GM23338 (cell line): ENCODE measurements at regions not wholly inside any gene's neighbourhood (a gene's known extent, or its start where the extent isn't known, plus 50 kb on each side); places are given as distances from the start of the nearest gene placed in this dataset.

Experiments
- CREB1 ChIP-seq: fragments of 250-450 bp; sonication (Bioruptor Pico); IDR thresholded peaks from 2 replicates; pipeline ENCODE4 v1.5.0; 2020; ENCODE audit warnings: low read depth, mild to moderate bottlenecking, moderate library complexity
- CTCF ChIP-seq, 2 experiments: fragments of 200-600 bp in 1 of 2; sonication (generic) in 1 of 2; conservative IDR thresholded peaks; 2 replicates each; pipeline versions ENCODE4 v1.5.1 to v1.6.1; 2016 to 2017; ENCODE audit warnings: antibody characterized with exemption in 2 of 2, low read depth in 2 of 2, mild to moderate bottlenecking in 2 of 2, moderate library complexity in 1 of 2
- ETS1 ChIP-seq: IDR thresholded peaks from 2 replicates; pipeline ENCODE4 v1.6.1; 2016; ENCODE audit warnings: antibody characterized with exemption
- EZH2 ChIP-seq: fragments of 200-600 bp; sonication (generic); IDR thresholded peaks from one replicate; pipeline ENCODE4 v1.8.0; 2017; ENCODE audit warnings: antibody characterized with exemption, mild to moderate bottlenecking, low read depth; ENCODE audit not compliant: unreplicated experiment
- EZH2phosphoT487 ChIP-seq: fragments of 200-600 bp; sonication (generic); IDR thresholded peaks from one replicate; pipeline ENCODE4 v1.8.1; 2018; ENCODE audit warnings: antibody characterized with exemption; ENCODE audit not compliant: unreplicated experiment
- JUNB ChIP-seq: IDR thresholded peaks from one replicate; pipeline ENCODE4 v1.6.1; 2016; ENCODE audit warnings: antibody characterized with exemption; ENCODE audit not compliant: unreplicated experiment
- NANOG ChIP-seq: IDR thresholded peaks from 2 replicates; pipeline ENCODE4 v1.6.1; 2016; ENCODE audit warnings: antibody characterized with exemption, borderline replicate concordance
- POLR2AphosphoS5 ChIP-seq: IDR thresholded peaks from 2 replicates; pipeline ENCODE4 v1.6.1; 2016; ENCODE audit warnings: antibody characterized with exemption, low read depth
- REST ChIP-seq: IDR thresholded peaks from one replicate; pipeline ENCODE4 v1.6.1; 2018; ENCODE audit warnings: antibody characterized with exemption; ENCODE audit not compliant: unreplicated experiment
- STAT1 ChIP-seq: IDR thresholded peaks from one replicate; pipeline ENCODE4 v1.6.1; 2016; ENCODE audit warnings: antibody characterized with exemption; ENCODE audit not compliant: unreplicated experiment
- ZNF114 ChIP-seq: fragments of 250-450 bp; sonication (Bioruptor Pico); IDR thresholded peaks from 2 replicates; pipeline ENCODE4 v1.5.0; 2020; ENCODE audit warnings: mild to moderate bottlenecking, moderate library complexity
- ZNF331 ChIP-seq: fragments of 250-450 bp; sonication (Bioruptor Pico); IDR thresholded peaks from 2 replicates; pipeline ENCODE4 v1.5.0; 2020; ENCODE audit warnings: low read depth, mild to moderate bottlenecking, moderate library complexity
- ZNF462 ChIP-seq: fragments of 250-450 bp; sonication (Bioruptor Pico); IDR thresholded peaks from 2 replicates; pipeline ENCODE4 v1.5.0; 2020; ENCODE audit warnings: mild to moderate bottlenecking, moderate library complexity

- TF ChIP-seq CTCF (conservative IDR thresholded peaks at IDR 0.05; ENCODE audit: low read depth in 2 of 2) (no peak), POLR2AphosphoS5 (no peak), EZH2 (no peak), CREB1 (CRISPR knock-in tag) (no peak), REST (no peak), NANOG (no peak), JUNB (no peak), EZH2phosphoT487 (no peak), STAT1 (no peak), ZNF114 (CRISPR knock-in tag) (no peak), ETS1 (no peak), ZNF462 (CRISPR knock-in tag) (no peak), ZNF331 (CRISPR knock-in tag) (no peak)
Measured at GRCh38 chr1:194133152-194133551, 946.7 kb upstream of the B3GALT2 start.
